Gastroesophageal sphincter (tissue), 4 donors: ENCODE measurements at regions not wholly inside any gene's neighbourhood (a gene's known extent, or its start where the extent isn't known, plus 50 kb on each side); places are given as distances from the start of the nearest gene placed in this dataset.

Source experiments
- ATAC-seq: fragments of 150-250 bp; one replicate; pipeline ENCODE4 v1.9.1; 2016; ENCODE audit warnings: mild to moderate bottlenecking, moderate library complexity
- H3K27ac ChIP-seq, 4 donors: fragments of 200-600 bp; sonication (generic) in 3 of 4; 1 replicate in 3 of 4; 2 replicates in 1 of 4; pipeline ENCODE4 v1.5.1; 2016 to 2019
- H3K27me3 ChIP-seq: fragments of 200-600 bp; sonication (generic); one replicate; pipeline ENCODE4 v1.5.1; 2019
- H3K36me3 ChIP-seq, 2 donors: fragments of 200-600 bp; sonication (generic); one replicate each; pipeline ENCODE4 v1.5.1; 2019; ENCODE audit warnings: control low read depth in 1 of 2
- H3K4me1 ChIP-seq, 3 donors: fragments of 200-600 bp; sonication (generic); 1 replicate in 2 of 3; 2 replicates in 1 of 3; pipeline ENCODE4 v1.5.1; 2016 to 2019; ENCODE audit warnings: control low read depth in 2 of 3
- H3K4me3 ChIP-seq, 2 donors: fragments of 200-600 bp; sonication (generic); one replicate each; pipeline ENCODE4 v1.5.1; 2019; ENCODE audit warnings: mild to moderate bottlenecking in 1 of 2, moderate library complexity in 1 of 2
- H3K9me3 ChIP-seq, 3 donors: fragments of 200-600 bp; sonication (generic); one replicate each; pipeline ENCODE4 v1.5.1; 2017 to 2019; ENCODE audit warnings: control low read depth in 2 of 3
- CTCF ChIP-seq, 4 experiments: fragments of 200-600 bp in 2 of 4; fragments of 450-650 bp in 2 of 4; sonication (generic) in 1 of 4; IDR thresholded peaks; one replicate each; pipeline ENCODE4 v1.5.1; 2017 to 2019; ENCODE audit warnings: antibody characterized with exemption in 4 of 4, mild to moderate bottlenecking in 2 of 4, moderate library complexity in 2 of 4
- EP300 ChIP-seq: sonication (generic); formaldehyde crosslinking; IDR thresholded peaks from one replicate; pipeline ENCODE4 v1.6.1; 2017; ENCODE audit warnings: antibody characterized with exemption, mild to moderate bottlenecking
- POLR2A ChIP-seq, 2 donors: fragments of 450-650 bp; IDR thresholded peaks; one replicate each; pipeline ENCODE4 v1.6.1; 2017; ENCODE audit warnings: antibody characterized with exemption in 2 of 2, mild to moderate bottlenecking in 2 of 2, moderate library complexity in 1 of 2
- POLR2AphosphoS5 ChIP-seq: sonication (generic); formaldehyde crosslinking; IDR thresholded peaks from one replicate; pipeline ENCODE4 v1.6.1; 2017; ENCODE audit warnings: antibody characterized with exemption
- WGBS, 2 donors: methylation state at CpG; one replicate each; pipeline ENCODE4 v1.1.5; 2018; ENCODE audit warnings: low coverage in 1 of 2; 5-methylcytosine and 5-hydroxymethylcytosine counted together

GRCh38 chr6:113540466-113540865, 316.7 kb upstream of the MARCKS start:
- TF ChIP-seq POLR2A (IDR thresholded peaks at IDR 0.05) (no peak), EP300 (no peak), POLR2AphosphoS5 (no peak), CTCF (IDR thresholded peaks at IDR 0.05) (no peak)
- Histone ChIP-seq H3K36me3 (no peaks in the 10 kb centered on the region), H3K27ac (no peak overlapping the region), H3K4me1 (no peaks in the 10 kb centered on the region), H3K9me3 (no peaks in the 10 kb centered on the region), H3K4me3 (no peak overlapping the region), H3K27me3 (no peaks in the 10 kb centered on the region)
- no peak for ATAC-seq

GRCh38 chr6:113551168-113551567, 306.0 kb upstream of the MARCKS start:
- Histone ChIP-seq H3K36me3 (no peaks in the 10 kb centered on the region), H3K4me1 (no peaks in the 10 kb centered on the region), H3K27me3 (no peaks in the 10 kb centered on the region), H3K27ac (no peak overlapping the region), H3K9me3 (no peaks in the 10 kb centered on the region), H3K4me3 (no peak overlapping the region)
- TF ChIP-seq POLR2AphosphoS5 (no peak), CTCF (IDR thresholded peaks at IDR 0.05) (no peak), POLR2A (IDR thresholded peaks at IDR 0.05) (no peak), EP300 (no peak)
- WGBS, 2 donors, result 100% methylated on average over 2 of the region's 2 CpGs
- no peak for ATAC-seq

- H3K27ac ChIP-seq, result no peak overlapping the region
- ATAC-seq, result no peak
- H3K36me3 ChIP-seq, result no peaks in the 10 kb centered on the region
- H3K9me3 ChIP-seq, result no peaks in the 10 kb centered on the region
- no peaks in the 10 kb centered on the region for H3K27me3 ChIP-seq
- no peak for TF ChIP-seq POLR2A (IDR thresholded peaks at IDR 0.05)
- no peak for TF ChIP-seq POLR2AphosphoS5
- no peak for TF ChIP-seq CTCF (IDR thresholded peaks at IDR 0.05)
- no peak for TF ChIP-seq EP300
- H3K4me1 ChIP-seq, result peaks cover 0 to 16% (median 2%) of the 10 kb centered on the region in 3 donors
- no peak overlapping the region for H3K4me3 ChIP-seq
Observed at GRCh38 chr6:113556775-113557174, 300.4 kb upstream of the MARCKS start.

GRCh38 chr6:113558431-113558830, 298.7 kb upstream of the MARCKS start:
- ATAC-seq, result no peak
- Histone ChIP-seq H3K27ac (no peak overlapping the region), H3K4me1 (peaks cover 0 to 16% (median 2%) of the 10 kb centered on the region in 3 donors), H3K4me3 (no peak overlapping the region), H3K36me3 (no peaks in the 10 kb centered on the region), H3K27me3 (no peaks in the 10 kb centered on the region), H3K9me3 (no peaks in the 10 kb centered on the region)
- TF ChIP-seq CTCF (IDR thresholded peaks at IDR 0.05), result no peak
- TF ChIP-seq EP300, result no peak
- TF ChIP-seq POLR2A (IDR thresholded peaks at IDR 0.05), result no peak
- no peak for TF ChIP-seq POLR2AphosphoS5

- no peak overlapping the region for H3K4me3 ChIP-seq
- no peaks in the 10 kb centered on the region for H3K36me3 ChIP-seq
- no peaks in the 10 kb centered on the region for H3K27me3 ChIP-seq
- no peak for ATAC-seq
- H3K27ac ChIP-seq, result no peak overlapping the region
- peaks cover 0 to 16% (median 2%) of the 10 kb centered on the region in 3 donors for H3K4me1 ChIP-seq
- no peaks in the 10 kb centered on the region for H3K9me3 ChIP-seq
- no peak for TF ChIP-seq CTCF (IDR thresholded peaks at IDR 0.05)
- no peak for TF ChIP-seq POLR2AphosphoS5
- no peak for TF ChIP-seq POLR2A (IDR thresholded peaks at IDR 0.05)
- TF ChIP-seq EP300, result no peak
Observed at GRCh38 chr6:113558966-113559365, 298.2 kb upstream of the MARCKS start.
